HepG2 (cell line): ENCODE measurements at regions not wholly inside any gene's neighbourhood (a gene's known extent, or its start where the extent isn't known, plus 50 kb on each side); places are given as distances from the start of the nearest gene placed in this dataset.

Experiments
- ATAC-seq: fragments of 200-7000 bp; cut with Tn5 transposase; 3 replicates; pipeline ENCODE4 v1.9.1; 2020; ENCODE audit warnings: mild to moderate bottlenecking, moderate library complexity
- BruUV-seq: library from RNA; stranded (reverse); fragments of 400-500 nt; replicated peaks from 2 replicates; lab custom pipeline; 2021; lab: Mats Ljungman, UMichigan
- CTCF ChIA-PET: fragments of 300-600 bp; formaldehyde crosslinking; extraction: SDS; loops from one replicate; lab custom pipeline; 2021; ENCODE audit warnings: low total read pairs, inconsistent platforms, low intra/inter-chr PET ratio; lab: Yijun Ruan, JAX
- POLR2A ChIA-PET: fragments of 350-600 bp; sonication (Branson Sonifier 250); formaldehyde crosslinking; loops from one replicate; lab custom pipeline; 2020; ENCODE audit warnings: antibody characterized with exemption, inconsistent platforms; lab: Yijun Ruan, JAX
- DNase-seq: peaks from one replicate; pipeline ENCODE4 v3.0.0-alpha.2; 2015; ENCODE audit warnings: low spot score
- FAIRE-seq: peaks from 3 replicates; lab custom pipeline; 2011; peaks lifted over from hg19 to GRCh38; lab: Jason Lieb, UNC
- H2AFZ ChIP-seq: one replicate; pipeline ENCODE4 v1.6.1; 2011; ENCODE audit warnings: low read length, inconsistent platforms
- H3K27ac ChIP-seq: fragments of 300-600 bp; 3 replicates; pipeline ENCODE4 v1.8.0; 2011; ENCODE audit warnings: mixed run types, mild to moderate bottlenecking, mixed read lengths, low read length, inconsistent platforms; ENCODE audit not compliant: insufficient read depth; ENCODE audit errors: extremely low read length
- H3K27me3 ChIP-seq, 2 experiments: fragments of 200-600 bp in 1 of 2; 2 replicates in 1 of 2; 3 replicates in 1 of 2; pipeline versions ENCODE4 v1.6.0 to v1.8.0; 2011; ENCODE audit warnings: low read length in 2 of 2, mild to moderate bottlenecking in 2 of 2, moderate library complexity in 2 of 2, inconsistent platforms in 1 of 2; ENCODE audit not compliant: insufficient read depth in 2 of 2, control insufficient read depth in 1 of 2
- H3K36me3 ChIP-seq, 2 experiments: fragments of 200-600 bp in 1 of 2; replicated peaks in 1 of 2; 2 replicates in 1 of 2; 3 replicates in 1 of 2; pipeline versions ENCODE4 v1.5.1 to v1.8.0; 2011; ENCODE audit warnings: low read length in 2 of 2, inconsistent platforms in 1 of 2; ENCODE audit not compliant: insufficient read depth in 2 of 2, control insufficient read depth in 1 of 2
- H3K4me1 ChIP-seq: 2 replicates; pipeline ENCODE4 v1.5.1; 2012; ENCODE audit warnings: low read length, inconsistent platforms; ENCODE audit not compliant: insufficient read depth
- H3K4me2 ChIP-seq: 2 replicates; pipeline ENCODE4 v1.6.0; 2011; ENCODE audit warnings: low read depth, low read length, inconsistent platforms
- H3K4me3 ChIP-seq, 3 experiments: fragments of 200-600 bp in 1 of 3; sonication (generic), shearing (Covaris generic) in 1 of 3; replicated peaks in 1 of 3; 2 replicates each; pipeline ENCODE4 v1.5.1; 2011 to 2016; ENCODE audit warnings: low read length in 3 of 3, inconsistent platforms in 2 of 3, low read depth in 2 of 3, mild to moderate bottlenecking in 2 of 3, control low read depth in 1 of 3, mixed read lengths in 1 of 3; ENCODE audit not compliant: insufficient read depth in 1 of 3
- H3K79me2 ChIP-seq: one replicate; pipeline ENCODE4 v1.6.1; 2011; ENCODE audit warnings: low read length, inconsistent platforms; ENCODE audit not compliant: insufficient read depth
- H3K9ac ChIP-seq: 2 replicates; pipeline ENCODE4 v1.6.0; 2011; ENCODE audit warnings: mild to moderate bottlenecking, low read depth, low read length, inconsistent platforms; ENCODE audit not compliant: insufficient read depth
- H3K9me3 ChIP-seq: 2 replicates; pipeline ENCODE4 v1.5.1; 2012; ENCODE audit warnings: mild to moderate bottlenecking, low read length
- H4K20me1 ChIP-seq: 2 replicates; pipeline ENCODE4 v1.6.0; 2011; ENCODE audit warnings: inconsistent platforms, mild to moderate bottlenecking, low read length, moderate library complexity; ENCODE audit not compliant: insufficient read depth
- GTF2F1 ChIP-seq: fragments of 150-350 bp; IDR thresholded peaks from 2 replicates; pipeline ENCODE4 v1.6.1; 2014; ENCODE audit warnings: low read length
- HIVEP1 ChIP-seq: sonication (generic); formaldehyde crosslinking; IDR thresholded peaks from 2 replicates; pipeline ENCODE4 v1.4.0; 2020; ENCODE audit warnings: mild to moderate bottlenecking, missing genetic modification reagents
- HNRNPLL ChIP-seq: fragments of 200-400 bp; formaldehyde crosslinking; IDR thresholded peaks from 2 replicates; pipeline ENCODE4 v1.6.1; 2017; ENCODE audit warnings: mild to moderate bottlenecking, low read depth, low read length; ENCODE audit not compliant: poor library complexity, severe bottlenecking
- MAF1 ChIP-seq: sonication (generic); formaldehyde crosslinking; IDR thresholded peaks from 2 replicates; pipeline ENCODE4 v1.5.0; 2020; ENCODE audit warnings: missing genetic modification reagents, borderline replicate concordance
- RAD51 ChIP-seq: fragments of 450-650 bp; IDR thresholded peaks from 2 replicates; pipeline ENCODE4 v1.6.1; 2016; ENCODE audit warnings: borderline replicate concordance
- TAF15 ChIP-seq: fragments of 200-400 bp; formaldehyde crosslinking; IDR thresholded peaks from one replicate; pipeline ENCODE4 v1.6.1; 2018; ENCODE audit warnings: mild to moderate bottlenecking, low read depth, low read length; ENCODE audit not compliant: poor library complexity, severe bottlenecking
- ZNF629 ChIP-seq: sonication (generic); formaldehyde crosslinking; conservative IDR thresholded peaks from 2 replicates; pipeline ENCODE4 v1.5.0; 2020; ENCODE audit warnings: missing genetic modification reagents
- ZNF652 ChIP-seq: IDR thresholded peaks from 2 replicates; pipeline ENCODE4 v1.6.1; 2016; ENCODE audit warnings: low read depth, borderline replicate concordance
- ZNF768 ChIP-seq: sonication (generic); formaldehyde crosslinking; IDR thresholded peaks from 2 replicates; pipeline ENCODE4 v1.4.0; 2020; ENCODE audit warnings: missing genetic modification reagents
- ZNF782 ChIP-seq: sonication (generic); formaldehyde crosslinking; IDR thresholded peaks from 2 replicates; pipeline ENCODE4 v1.4.0; 2020; ENCODE audit warnings: missing genetic modification reagents, mild to moderate bottlenecking, borderline replicate concordance
- ZSCAN21 ChIP-seq: sonication (generic); formaldehyde crosslinking; IDR thresholded peaks from 2 replicates; pipeline ENCODE4 v1.8.0; 2022; ENCODE audit warnings: mild to moderate bottlenecking, missing genetic modification reagents, moderate library complexity, borderline replicate concordance
- WGBS: methylation state at CpG from one replicate; pipeline ENCODE4 v1.1.6; 2017; ENCODE audit warnings: low lambda C conversion rate; 5-methylcytosine and 5-hydroxymethylcytosine counted together
- in situ Hi-C: cut with HindIII; loops from 2 replicates; pipeline ENCODE4 v1.10.0; 2017; ENCODE audit warnings: low pct_unique_long_range_greater_than_20kb; ENCODE audit not compliant: extremely low pct_ligation_motif_present
- intact Hi-C: fragments of 100-400 bp; cut with micrococcal nuclease; formaldehyde crosslinking; loops from one replicate; pipeline ENCODE4 v1.10.0; 2022; ENCODE audit not compliant: unreplicated experiment
- TF ChIP-seq, protein P1 (sequence below): sonication (generic); formaldehyde crosslinking; IDR thresholded peaks from 2 replicates; pipeline ENCODE4 v1.5.0; 2020; ENCODE audit warnings: missing genetic modification reagents
- TF ChIP-seq, protein P2 (sequence below): sonication (generic); formaldehyde crosslinking; IDR thresholded peaks from 2 replicates; pipeline ENCODE4 v1.9.0; 2021; ENCODE audit warnings: missing genetic modification reagents, borderline replicate concordance
- TF ChIP-seq, protein P3 (sequence below): IDR thresholded peaks from 2 replicates; pipeline ENCODE4 v1.6.1; 2016; ENCODE audit warnings: missing genetic modification reagents, missing compliant biosample characterization

DNA sequence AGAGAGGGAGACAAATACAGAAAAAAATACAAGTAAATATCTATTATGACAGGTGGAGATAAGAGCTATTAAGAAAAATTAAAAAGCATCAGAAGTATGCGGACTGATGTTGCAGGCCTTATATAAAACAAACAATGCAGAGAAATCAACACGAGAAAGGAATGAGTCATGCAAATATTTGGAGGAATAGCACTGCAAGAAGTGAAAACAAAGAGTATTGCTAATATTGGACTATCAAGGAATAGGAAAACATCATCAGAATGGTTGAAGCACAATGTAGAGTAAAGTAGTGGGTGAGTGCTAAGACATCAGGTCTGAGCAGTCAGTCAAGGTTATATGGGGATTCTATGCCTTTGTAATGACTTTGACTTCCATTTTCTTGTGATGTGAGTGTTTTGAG, 657.5 kb upstream of the GJE1 start:
- DNase-seq = no peak
- no TSS peak for BruUV-seq
- ChIA-PET CTCF (no interaction called here), POLR2A (no interaction called here)
- in situ Hi-C loops (no loop called here), intact Hi-C loops (no loop called here)
- TF ChIP-seq, protein P1, sequence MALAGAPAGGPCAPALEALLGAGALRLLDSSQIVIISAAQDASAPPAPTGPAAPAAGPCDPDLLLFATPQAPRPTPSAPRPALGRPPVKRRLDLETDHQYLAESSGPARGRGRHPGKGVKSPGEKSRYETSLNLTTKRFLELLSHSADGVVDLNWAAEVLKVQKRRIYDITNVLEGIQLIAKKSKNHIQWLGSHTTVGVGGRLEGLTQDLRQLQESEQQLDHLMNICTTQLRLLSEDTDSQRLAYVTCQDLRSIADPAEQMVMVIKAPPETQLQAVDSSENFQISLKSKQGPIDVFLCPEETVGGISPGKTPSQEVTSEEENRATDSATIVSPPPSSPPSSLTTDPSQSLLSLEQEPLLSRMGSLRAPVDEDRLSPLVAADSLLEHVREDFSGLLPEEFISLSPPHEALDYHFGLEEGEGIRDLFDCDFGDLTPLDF (CRISPR knock-in tag) = no peak
- TF ChIP-seq RAD51 (no peak), ZNF768 (CRISPR knock-in tag) (no peak), ZNF652 (CRISPR knock-in tag) (no peak), ZSCAN21 (no peak), HNRNPLL (no peak), MAF1 (CRISPR knock-in tag) (no peak), ZNF629 (CRISPR knock-in tag) (no peak), HIVEP1 (CRISPR knock-in tag) (no peak), TAF15 (no peak), ZNF782 (no peak), GTF2F1 (no peak)
- TF ChIP-seq, protein P2, sequence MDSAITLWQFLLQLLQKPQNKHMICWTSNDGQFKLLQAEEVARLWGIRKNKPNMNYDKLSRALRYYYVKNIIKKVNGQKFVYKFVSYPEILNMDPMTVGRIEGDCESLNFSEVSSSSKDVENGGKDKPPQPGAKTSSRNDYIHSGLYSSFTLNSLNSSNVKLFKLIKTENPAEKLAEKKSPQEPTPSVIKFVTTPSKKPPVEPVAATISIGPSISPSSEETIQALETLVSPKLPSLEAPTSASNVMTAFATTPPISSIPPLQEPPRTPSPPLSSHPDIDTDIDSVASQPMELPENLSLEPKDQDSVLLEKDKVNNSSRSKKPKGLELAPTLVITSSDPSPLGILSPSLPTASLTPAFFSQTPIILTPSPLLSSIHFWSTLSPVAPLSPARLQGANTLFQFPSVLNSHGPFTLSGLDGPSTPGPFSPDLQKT (CRISPR knock-in tag) = no peak
- TF ChIP-seq, protein P3, sequence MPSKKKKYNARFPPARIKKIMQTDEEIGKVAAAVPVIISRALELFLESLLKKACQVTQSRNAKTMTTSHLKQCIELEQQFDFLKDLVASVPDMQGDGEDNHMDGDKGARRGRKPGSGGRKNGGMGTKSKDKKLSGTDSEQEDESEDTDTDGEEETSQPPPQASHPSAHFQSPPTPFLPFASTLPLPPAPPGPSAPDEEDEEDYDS (CRISPR knock-in tag) = no peak
- no peak overlapping the region for H3K4me2 ChIP-seq
- no peak overlapping the region for H3K4me3 ChIP-seq
- no peaks in the 10 kb centered on the region for H3K27me3 ChIP-seq
- H3K27ac ChIP-seq = no peak overlapping the region
- no peaks in the 10 kb centered on the region for H4K20me1 ChIP-seq
- no peaks in the 10 kb centered on the region for H3K79me2 ChIP-seq
- no peak overlapping the region for H3K9ac ChIP-seq
- no peak overlapping the region for H2AFZ ChIP-seq
- 48% methylated on average over 2 of the region's 2 CpGs for WGBS
- no peaks in the 10 kb centered on the region for H3K4me1 ChIP-seq
- no peak for ATAC-seq
- H3K9me3 ChIP-seq = no peaks in the 10 kb centered on the region
- FAIRE-seq = no peak
- no peaks in the 10 kb centered on the region for H3K36me3 ChIP-seq
